B cell (primary cell): ENCODE measurements at regions not wholly inside any gene's neighbourhood (a gene's known extent, or its start where the extent isn't known, plus 50 kb on each side); places are given as distances from the start of the nearest gene placed in this dataset.
"Not testable (repeated sequence)": the region's sequence is repeated elsewhere in the genome, so short reads cannot be mapped to it uniquely, and the experiment has no call there.

ENCODE experiments used
- ATAC-seq: fragments of 200-7000 bp; cut with Tn5 transposase; one replicate; pipeline ENCODE4 v1.10.0; 2021; ENCODE audit warnings: low read depth, mild to moderate bottlenecking, moderate number of reproducible peaks, moderate library complexity
- CTCF ChIA-PET: fragments of 350-600 bp; sonication (Branson Sonifier 250); formaldehyde crosslinking; loops from one replicate; lab custom pipeline; 2021; ENCODE audit warnings: antibody characterized with exemption, inconsistent platforms; lab: Charles Lee
- POLR2A ChIA-PET: fragments of 350-600 bp; sonication (Branson Sonifier 250); formaldehyde crosslinking; loops from one replicate; lab custom pipeline; 2021; ENCODE audit warnings: antibody characterized with exemption; lab: Charles Lee
- DNase-seq: peaks from one replicate; pipeline ENCODE4 v3.0.0; 2013
- H2AFZ ChIP-seq: 2 replicates; pipeline ENCODE4 v1.6.1; 2012; ENCODE audit warnings: mild to moderate bottlenecking, low read depth, low read length; ENCODE audit not compliant: insufficient read depth, poor library complexity, severe bottlenecking
- H3K27ac ChIP-seq, 2 donors: 1 replicate in 1 of 2; 2 replicates in 1 of 2; pipeline ENCODE4 v1.5.1; 2012 to 2013; ENCODE audit warnings: low read length in 2 of 2, mild to moderate bottlenecking in 2 of 2, moderate library complexity in 1 of 2
- H3K27me3 ChIP-seq, 4 experiments: fragments of 200-600 bp in 1 of 4; sonication (generic) in 1 of 4; replicated peaks in 1 of 4; 1 replicate in 2 of 4; 2 replicates in 2 of 4; pipeline versions ENCODE4 v1.6.1 to v1.7.0; 2013 to 2016; ENCODE audit warnings: low read length in 3 of 4, mild to moderate bottlenecking in 2 of 4, mixed read lengths in 1 of 4, moderate library complexity in 1 of 4; ENCODE audit not compliant: insufficient read depth in 4 of 4, control insufficient read depth in 3 of 4; ENCODE audit errors: control extremely low read depth in 1 of 4
- H3K36me3 ChIP-seq, 2 experiments: replicated peaks in 1 of 2; 1 replicate in 1 of 2; 2 replicates in 1 of 2; pipeline versions ENCODE4 v1.6.1 to v1.7.1; 2013; ENCODE audit warnings: low read length in 1 of 2; ENCODE audit not compliant: insufficient read depth in 2 of 2, control insufficient read depth in 1 of 2; ENCODE audit errors: control extremely low read depth in 1 of 2, extremely low read depth in 1 of 2
- H3K4me1 ChIP-seq, 2 donors: fragments of 200-600 bp in 1 of 2; sonication (generic) in 1 of 2; 1 replicate in 1 of 2; 2 replicates in 1 of 2; pipeline versions ENCODE4 v1.5.1 to v1.6.1; 2013 to 2017; ENCODE audit warnings: low read length in 2 of 2; ENCODE audit not compliant: control insufficient read depth in 2 of 2, insufficient read depth in 2 of 2
- H3K4me2 ChIP-seq: replicated peaks from 2 replicates; pipeline ENCODE3; 2012; ENCODE audit warnings: mild to moderate bottlenecking, low read depth, low read length; ENCODE audit not compliant: poor library complexity, severe bottlenecking
- H3K4me3 ChIP-seq, 5 experiments: fragments of 200-600 bp in 1 of 5; sonication (generic) in 1 of 5; 1 replicate in 3 of 5; 2 replicates in 2 of 5; pipeline versions ENCODE4 v1.5.1 to v1.7.0; 2011 to 2016; ENCODE audit warnings: low read length in 4 of 5, mild to moderate bottlenecking in 4 of 5, low read depth in 2 of 5, control low read depth in 1 of 5, moderate library complexity in 1 of 5; ENCODE audit not compliant: insufficient read depth in 1 of 5; ENCODE audit errors: control extremely low read depth in 1 of 5, extremely low read depth in 1 of 5
- H3K79me2 ChIP-seq: fragments of 200-600 bp; sonication (generic); one replicate; pipeline ENCODE4 v1.6.0; 2016; ENCODE audit warnings: low read length; ENCODE audit not compliant: control insufficient read depth, insufficient read depth
- H3K9ac ChIP-seq: fragments of 200-600 bp; sonication (generic); 2 replicates; pipeline ENCODE4 v1.6.1; 2017; ENCODE audit warnings: mild to moderate bottlenecking, low read length, moderate library complexity
- H3K9me3 ChIP-seq, 3 donors: one replicate each; pipeline versions ENCODE4 v1.6.1 to v1.7.1; 2013; ENCODE audit warnings: low read length in 2 of 3; ENCODE audit not compliant: control insufficient read depth in 2 of 3, insufficient read depth in 1 of 3; ENCODE audit errors: control extremely low read depth in 1 of 3
- H4K20me1 ChIP-seq: 2 replicates; pipeline ENCODE4 v1.6.0; 2012; ENCODE audit warnings: mild to moderate bottlenecking, low read length; ENCODE audit not compliant: insufficient read depth, control insufficient read depth, poor library complexity, severe bottlenecking
- H3K27ac Mint-ChIP-seq: one replicate; pipeline ENCODE4 v1.8.0; 2021; ENCODE audit warnings: mixed read lengths
- H3K27me3 Mint-ChIP-seq: one replicate; pipeline ENCODE4 v1.8.0; 2021; ENCODE audit warnings: mixed read lengths
- H3K4me1 Mint-ChIP-seq: one replicate; pipeline ENCODE4 v1.8.0; 2021; ENCODE audit warnings: mixed read lengths
- H3K4me3 Mint-ChIP-seq: one replicate; pipeline ENCODE4 v1.8.0; 2021; ENCODE audit warnings: mixed read lengths
- H3K9me3 Mint-ChIP-seq: one replicate; pipeline ENCODE4 v1.8.0; 2022; ENCODE audit warnings: mixed read lengths; ENCODE audit not compliant: insufficient read depth
- CTCF ChIP-seq: fragments of 200-600 bp; IDR thresholded peaks from one replicate; pipeline ENCODE4 v1.8.0; 2022; ENCODE audit warnings: antibody characterized with exemption, mild to moderate bottlenecking
- EZH2 ChIP-seq: IDR thresholded peaks from 2 replicates; pipeline ENCODE4 v1.6.1; 2012; ENCODE audit warnings: borderline replicate concordance, low read depth, mild to moderate bottlenecking, moderate library complexity, low read length; ENCODE audit not compliant: insufficient read depth, poor library complexity, severe bottlenecking
- WGBS: methylation state at CpG from one replicate; pipeline ENCODE4 v1.1.5; 2013; ENCODE audit warnings: missing lambda C conversion rate; ENCODE audit not compliant: insufficient coverage; 5-methylcytosine and 5-hydroxymethylcytosine counted together
- intact Hi-C: fragments of 100-400 bp; cut with micrococcal nuclease; formaldehyde crosslinking; loops from one replicate; pipeline ENCODE4 v1.10.0; 2022

GRCh38 chr16:27660507-27660906 lies 110.6 kb downstream of the KATNIP start:
- Histone ChIP-seq H3K36me3 (no peaks in the 10 kb centered on the region), H3K27ac (no peak overlapping the region), H3K4me2 (no peak overlapping the region), H3K79me2 (no peaks in the 10 kb centered on the region), H3K9me3 (peaks cover 0 to 3% (median 0%) of the 10 kb centered on the region in 3 donors), H3K4me1 (no peaks in the 10 kb centered on the region), H2AFZ (no peak overlapping the region), H3K27me3 (no peaks in the 10 kb centered on the region), H4K20me1 (no peaks in the 10 kb centered on the region), H3K4me3 (no peak overlapping the region), H3K9ac (no peak overlapping the region)
- Mint-ChIP-seq H3K4me3 (no peak overlapping the region), H3K9me3 (no peaks in the 10 kb centered on the region), H3K4me1 (no peaks in the 10 kb centered on the region), H3K27me3 (no peaks in the 10 kb centered on the region), H3K27ac (no peak overlapping the region)
- intact Hi-C loops = no loop called here
- ATAC-seq (no peak), DNase-seq (no peak)
- TF ChIP-seq CTCF (no peak), EZH2 (no peak)
- ChIA-PET CTCF (no interaction called here), POLR2A (no interaction called here)
- 100% methylated on average over 2 of the region's 4 CpGs for WGBS

- ATAC-seq, H3K4me1 ChIP-seq, H3K27me3 Mint-ChIP-seq, H3K4me1 Mint-ChIP-seq, H2AFZ ChIP-seq, H3K9me3 ChIP-seq, H3K27me3 ChIP-seq, H3K9me3 Mint-ChIP-seq, H3K79me2 ChIP-seq, H3K4me2 ChIP-seq, H3K9ac ChIP-seq, H3K4me3 Mint-ChIP-seq, DNase-seq, H3K27ac Mint-ChIP-seq, H3K4me3 ChIP-seq, POLR2A ChIA-PET, intact Hi-C loops, H3K36me3 ChIP-seq, H3K27ac ChIP-seq, H4K20me1 ChIP-seq, CTCF ChIA-PET: not testable (repeated sequence)
- 98% methylated on average over 5 of the region's 7 CpGs for WGBS
Observed at GRCh38 chr16:27663235-27663634, 113.3 kb downstream of the KATNIP start.
